Islet of Langerhans (tissue), 1 donor: ENCODE measurements at regions not wholly inside any gene's neighbourhood (a gene's known extent, or its start where the extent isn't known, plus 50 kb on each side); places are given as distances from the start of the nearest gene placed in this dataset.
"Not testable (repeated sequence)": the region's sequence is repeated elsewhere in the genome, so short reads cannot be mapped to it uniquely, and the experiment has no call there.

Experiments
- FAIRE-seq: peaks from one replicate; lab custom pipeline; 2011; peaks lifted over from hg19 to GRCh38; lab: Jason Lieb, UNC

DNA sequence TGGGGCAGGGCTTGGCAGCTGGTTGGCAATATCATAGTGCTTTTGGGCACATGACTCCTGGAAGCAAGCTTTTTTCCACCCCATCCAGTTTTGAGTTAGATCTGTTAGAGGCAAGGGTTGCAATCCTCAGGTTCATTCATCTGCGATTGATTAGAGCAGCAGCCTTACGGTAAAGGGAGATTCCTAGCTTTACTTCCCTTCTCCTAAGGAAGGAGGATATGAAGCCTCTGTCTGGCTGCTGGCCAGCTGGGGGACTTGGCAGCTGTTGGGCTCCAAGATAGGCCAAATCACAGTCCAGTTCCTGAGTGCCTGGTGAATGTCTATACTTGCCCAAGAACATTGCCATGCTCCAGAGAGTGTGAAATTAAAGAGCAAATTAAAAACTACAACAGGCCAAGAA is 113.4 kb upstream of the CCNH start:
- no peak for FAIRE-seq

DNA sequence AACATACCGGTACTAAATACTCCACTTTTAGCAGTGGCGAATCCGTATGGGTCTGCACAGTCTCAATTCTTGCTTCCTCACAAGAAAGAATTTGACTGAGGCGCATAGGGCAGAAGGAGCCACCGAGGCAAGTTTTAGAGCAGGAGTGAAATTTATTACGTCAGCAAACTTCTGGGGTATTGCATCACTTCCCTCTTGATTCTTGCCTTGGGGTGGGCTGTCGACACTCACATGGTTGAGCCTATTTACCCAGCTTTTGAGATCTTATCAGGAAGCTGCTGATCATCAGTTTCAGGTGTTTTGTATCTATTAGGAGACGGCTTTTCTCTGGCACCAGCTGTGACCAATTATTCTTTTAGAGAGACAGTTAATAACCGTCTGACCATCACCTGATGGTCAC is 111.5 kb upstream of the CCNH start:
- FAIRE-seq, result no peak

DNA sequence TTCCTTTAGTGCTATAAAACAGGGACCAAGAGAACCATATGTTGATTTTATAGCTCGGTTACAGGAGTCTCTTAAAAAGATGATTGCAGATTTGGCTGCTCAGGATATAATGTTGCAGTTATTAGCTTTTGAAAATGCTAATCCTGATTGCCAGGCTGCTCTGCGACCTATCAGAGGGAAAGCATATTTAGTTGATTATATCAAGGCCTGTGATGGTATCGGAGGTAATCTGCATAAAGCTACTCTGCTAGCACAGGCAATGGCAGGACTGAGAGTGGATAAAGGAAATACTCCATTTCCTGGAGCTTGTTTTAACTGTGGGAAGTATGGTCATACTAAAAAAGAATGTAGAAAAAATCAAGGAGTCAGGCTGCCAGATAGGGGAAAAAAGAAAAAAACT is 99.0 kb upstream of the CCNH start:
- FAIRE-seq, result not testable (repeated sequence)

DNA sequence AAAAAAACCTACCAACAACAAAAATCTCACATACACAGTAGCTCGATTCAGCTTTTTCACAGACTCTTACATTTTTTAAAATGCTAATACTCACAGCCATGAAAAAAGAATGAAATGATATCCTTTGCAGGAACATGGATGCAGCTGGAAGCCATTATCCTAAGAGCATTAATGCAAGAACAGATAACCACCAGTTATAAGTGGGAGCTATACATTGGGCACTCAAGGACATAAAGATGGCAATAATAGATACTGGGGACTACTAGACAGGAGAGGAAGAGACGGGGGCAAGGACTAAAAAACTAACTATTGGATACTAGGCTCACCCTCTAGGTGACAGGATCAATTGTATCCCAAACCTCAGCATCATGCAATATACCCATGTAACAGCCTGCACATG is 90.3 kb upstream of the CCNH start:
- FAIRE-seq, result no peak

DNA sequence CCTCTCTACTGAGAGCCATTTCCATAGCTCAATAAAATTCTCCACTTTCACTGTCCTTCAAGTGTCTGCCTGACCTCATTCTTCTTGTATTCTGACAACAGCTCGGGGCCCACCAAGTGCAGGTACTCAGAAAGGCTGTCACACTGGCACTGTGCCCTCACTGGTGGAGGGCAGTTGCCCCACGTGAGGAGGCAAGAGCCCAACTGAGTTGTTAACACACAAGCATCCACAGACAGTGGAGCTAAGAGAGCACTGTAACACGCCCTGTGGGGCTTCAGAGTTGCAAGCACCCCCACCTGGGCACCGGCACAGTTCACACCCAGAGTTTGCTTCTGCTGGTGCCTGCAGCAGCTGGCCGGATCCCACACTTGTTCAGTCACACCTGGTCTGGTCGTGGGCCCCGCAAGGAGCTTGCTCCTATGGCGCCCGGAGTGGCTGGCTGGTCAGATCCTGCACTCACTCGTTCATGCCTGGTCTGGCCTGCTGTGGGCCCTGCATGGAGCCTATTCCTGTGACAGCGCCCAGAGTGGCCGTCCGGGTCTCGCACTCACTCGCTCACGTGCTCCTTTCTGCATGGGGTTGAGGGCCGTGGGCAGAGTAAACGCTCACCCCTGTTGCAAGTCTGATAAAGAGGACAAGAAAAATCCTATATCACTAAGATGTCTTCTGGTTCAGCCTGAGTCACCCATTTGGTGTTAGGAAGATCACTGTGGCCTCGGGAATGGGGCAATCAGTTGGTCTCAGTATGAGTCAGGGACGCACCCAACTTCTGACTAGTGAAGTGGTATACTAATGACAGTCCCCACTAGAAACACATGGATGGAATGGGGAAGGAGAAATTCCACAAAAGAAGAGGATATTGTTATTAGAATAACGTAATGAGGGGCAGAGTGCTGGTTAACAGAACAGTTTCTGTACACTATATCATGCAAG is 87.0 kb upstream of the CCNH start:
- no peak for FAIRE-seq
